Non-pigmented ciliary epithelial cell (primary cell): ENCODE measurements at regions not wholly inside any gene's neighbourhood (a gene's known extent, or its start where the extent isn't known, plus 50 kb on each side); places are given as distances from the start of the nearest gene placed in this dataset.
"Not testable (repeated sequence)": the region's sequence is repeated elsewhere in the genome, so short reads cannot be mapped to it uniquely, and the experiment has no call there.

Experiments
- DNase-seq: peaks from one replicate; pipeline ENCODE4 v3.0.0-alpha.2; 2010; ENCODE audit warnings: low read depth

- DNase-seq, result no peak
Measured at GRCh38 chr10:128576943-128577670, 450.9 kb upstream of the MKI67 start.

DNA sequence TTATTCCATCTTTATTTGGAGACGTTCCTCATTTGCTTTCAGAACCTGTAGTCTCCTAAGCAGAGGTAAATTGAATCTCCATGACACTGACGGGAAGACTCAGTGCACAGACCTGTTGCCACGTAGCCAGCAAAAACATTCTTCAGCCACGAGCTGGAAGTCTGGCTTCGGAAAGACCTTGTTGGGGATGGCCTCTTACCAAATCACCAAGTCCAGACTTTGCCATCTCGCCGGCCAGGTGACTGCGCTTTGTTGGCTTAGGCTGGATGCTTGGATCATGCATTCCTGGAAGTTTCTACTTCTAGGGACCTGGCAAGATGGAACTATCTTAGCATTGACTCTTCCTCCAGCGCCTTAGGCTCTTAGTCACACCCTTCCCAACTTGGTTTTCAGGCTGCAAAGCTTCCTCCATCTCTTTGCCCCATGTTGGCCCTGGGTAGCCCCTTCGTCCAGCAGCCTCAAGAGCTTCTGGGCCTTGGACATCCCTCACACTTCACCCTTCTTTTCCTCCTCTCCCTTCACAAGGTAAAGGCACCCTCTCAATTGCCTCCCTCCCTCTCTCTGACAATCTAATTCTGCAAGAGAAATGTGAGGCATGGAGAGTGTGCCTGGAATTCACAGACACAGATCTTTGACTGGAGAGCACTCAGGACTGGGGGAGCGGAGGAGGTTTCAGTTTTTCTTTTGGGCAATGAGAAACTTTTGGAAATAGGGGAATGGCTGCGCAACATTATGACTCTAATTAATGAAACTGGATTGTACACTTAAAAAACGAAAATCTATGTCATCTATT is 451.9 kb upstream of the MKI67 start:
- no peak for DNase-seq

GRCh38 chr10:128578766-128579165 is 452.5 kb upstream of the MKI67 start:
- DNase-seq, result no peak

DNA sequence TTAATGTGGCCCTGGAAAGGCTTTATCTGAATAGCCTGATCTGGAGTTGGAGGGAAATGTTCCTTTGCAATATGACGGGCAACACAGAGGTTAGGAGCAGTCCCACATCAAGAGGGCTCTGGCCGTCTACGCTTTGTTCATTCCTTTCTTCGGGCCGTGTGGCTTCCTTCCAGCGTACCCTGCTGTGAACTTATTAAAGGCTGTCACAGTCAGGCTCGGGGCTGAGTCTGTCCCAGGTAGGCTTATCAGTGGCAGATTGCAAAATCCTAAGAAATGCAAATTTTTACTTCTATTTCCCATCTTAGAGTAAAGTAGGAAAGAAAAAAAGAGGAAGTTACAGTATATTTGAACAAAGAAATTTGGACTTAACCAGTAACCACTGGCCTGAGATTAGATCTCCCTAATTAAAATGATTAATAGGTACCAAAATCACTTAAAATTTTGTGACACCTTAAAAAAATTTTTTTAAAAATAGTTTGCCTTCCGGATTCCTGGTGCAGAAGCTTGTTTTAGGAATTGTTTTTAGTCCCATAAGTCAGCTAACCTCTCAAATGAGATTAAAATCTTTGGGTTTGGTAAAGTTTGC is 453.1 kb upstream of the MKI67 start:
- no peak for DNase-seq

DNA sequence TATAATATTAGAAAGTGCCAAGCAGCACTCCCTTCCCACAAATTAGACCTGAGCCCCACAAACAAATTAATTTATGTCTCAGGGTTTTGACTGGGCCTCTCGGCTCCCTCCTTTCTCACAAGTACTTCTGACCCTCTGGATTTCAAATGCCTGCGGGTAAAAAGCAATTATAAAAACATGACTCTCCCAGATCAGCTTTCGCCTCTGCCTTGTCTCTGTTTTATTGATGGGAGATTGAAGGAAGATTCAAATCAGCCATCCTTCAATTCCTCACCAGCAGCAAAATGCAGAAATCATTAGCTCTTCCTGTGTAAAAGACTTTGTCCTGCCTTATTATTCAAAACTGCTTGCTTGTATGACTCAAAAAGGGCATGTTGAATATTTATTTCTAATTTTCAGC is 453.7 kb upstream of the MKI67 start:
- DNase-seq, result no peak

- DNase-seq, result not testable (repeated sequence)
Measured at GRCh38 chr10:128583125-128583524, 456.9 kb upstream of the MKI67 start.

DNA sequence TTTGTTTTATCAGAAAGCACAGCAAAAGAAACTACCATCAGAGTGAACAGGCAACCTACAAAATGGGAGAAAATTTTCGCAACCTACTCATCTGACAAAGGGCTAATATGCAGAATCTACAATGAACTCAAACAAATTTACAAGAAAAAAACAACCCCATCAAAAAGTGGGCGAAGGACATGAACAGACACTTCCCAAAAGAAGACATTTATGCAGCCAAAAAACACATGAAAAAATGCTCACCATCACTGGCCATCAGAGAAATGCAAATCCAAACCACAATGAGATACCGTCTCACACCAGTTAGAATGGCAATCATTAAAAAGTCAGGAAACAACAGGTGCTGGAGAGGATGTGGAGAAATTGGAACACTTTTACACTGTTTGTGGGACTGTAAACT is 460.4 kb upstream of the MKI67 start:
- DNase-seq, result not testable (repeated sequence)

DNA sequence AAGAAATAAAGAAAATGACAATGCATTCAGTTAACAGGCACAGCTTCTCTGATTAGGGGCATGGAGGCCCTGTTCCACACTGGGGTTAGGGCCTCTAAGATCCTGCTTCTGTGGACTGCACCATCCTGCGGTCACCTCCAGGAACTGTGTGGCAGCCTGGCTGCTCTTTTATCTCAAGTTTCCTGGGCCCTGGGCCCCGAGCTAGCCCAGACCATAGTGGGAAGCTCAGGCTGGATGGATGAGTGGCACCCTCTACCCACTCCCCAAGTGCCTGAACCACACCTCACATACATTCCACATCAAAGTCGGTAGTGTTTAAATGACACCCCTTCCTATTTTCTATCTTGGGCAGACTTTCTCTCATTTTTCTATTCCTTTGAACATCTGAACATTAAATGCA is 461.5 kb upstream of the MKI67 start:
- no peak for DNase-seq

GRCh38 chr10:128588402-128588801 is 462.2 kb upstream of the MKI67 start:
- DNase-seq, result no peak

DNA sequence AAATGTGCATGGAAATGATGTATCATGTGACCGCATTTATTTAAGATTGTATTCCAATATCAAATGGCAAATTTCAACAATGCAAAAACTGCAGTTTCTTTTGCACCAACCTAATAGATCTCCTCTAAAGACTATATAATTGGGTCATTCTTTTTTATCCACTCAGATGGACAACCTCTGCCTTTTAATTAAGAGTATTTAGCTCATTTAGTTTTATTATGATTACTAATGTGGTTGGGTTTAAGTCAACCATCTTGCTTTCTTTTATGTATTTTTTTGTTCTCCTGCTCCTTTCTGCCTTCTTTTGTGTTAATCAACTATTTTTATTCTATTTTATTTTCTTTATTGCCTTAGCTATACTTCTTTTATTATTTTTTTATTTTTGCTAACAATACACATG is 468.5 kb upstream of the MKI67 start:
- no peak for DNase-seq

GRCh38 chr10:128596906-128597305 is 470.7 kb upstream of the MKI67 start:
- DNase-seq, result no peak

DNA sequence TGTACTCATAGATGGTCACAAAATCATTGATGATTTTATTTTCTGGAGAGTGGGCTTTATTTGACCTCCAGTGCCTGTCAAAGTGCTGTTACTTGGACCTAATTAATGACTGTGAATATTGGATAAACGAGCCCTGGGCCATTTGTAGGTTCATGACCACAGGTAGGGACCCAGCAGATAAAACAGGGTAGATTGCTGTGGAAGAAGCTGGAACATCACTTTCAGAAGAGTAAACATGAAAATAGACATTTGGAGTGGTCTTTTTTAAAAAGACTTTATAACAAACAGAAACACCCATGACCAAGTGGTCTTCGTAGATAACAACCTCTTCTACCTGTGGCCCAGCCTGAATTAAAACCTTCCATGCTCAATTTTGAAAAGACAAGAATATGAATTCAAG is 472.8 kb upstream of the MKI67 start:
- DNase-seq, result no peak

DNA sequence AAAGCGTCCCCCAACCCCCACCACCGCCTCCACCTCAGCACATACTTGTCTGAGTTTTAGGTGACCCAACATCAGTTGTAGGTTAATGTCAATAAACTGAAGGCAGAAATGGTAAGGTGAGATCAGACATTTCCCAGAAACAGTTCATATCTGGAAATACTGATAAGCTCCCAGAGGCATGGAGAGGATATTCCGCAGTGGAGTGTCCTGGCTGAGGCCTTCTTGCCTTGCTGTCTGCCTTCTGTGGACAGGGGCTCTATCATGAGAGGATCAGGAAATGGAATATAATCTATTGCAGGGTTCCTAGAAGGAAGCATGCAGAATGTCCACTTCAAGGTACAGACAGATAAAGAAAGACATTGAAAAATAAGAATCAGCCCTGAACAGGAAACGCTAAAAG is 473.3 kb upstream of the MKI67 start:
- DNase-seq, result no peak

DNA sequence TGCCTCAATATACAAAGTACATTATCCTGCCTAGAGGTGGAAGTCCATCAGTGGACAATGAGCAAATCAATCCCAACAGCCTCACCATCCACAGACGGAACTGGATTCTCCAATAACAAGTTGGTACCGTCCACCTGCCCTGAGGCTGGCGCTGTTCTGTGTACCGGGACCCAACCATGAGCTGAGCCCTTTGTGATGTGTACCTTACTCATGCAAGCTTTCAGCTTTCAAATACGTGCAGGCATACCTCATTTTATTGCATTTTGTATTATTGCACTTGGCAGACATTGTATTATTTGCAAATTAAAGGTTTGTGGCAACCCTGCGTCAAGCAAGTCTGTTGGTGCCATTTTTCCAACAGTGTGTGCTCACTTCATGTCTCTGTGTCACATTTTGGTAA is 476.0 kb upstream of the MKI67 start:
- DNase-seq, result no peak

DNA sequence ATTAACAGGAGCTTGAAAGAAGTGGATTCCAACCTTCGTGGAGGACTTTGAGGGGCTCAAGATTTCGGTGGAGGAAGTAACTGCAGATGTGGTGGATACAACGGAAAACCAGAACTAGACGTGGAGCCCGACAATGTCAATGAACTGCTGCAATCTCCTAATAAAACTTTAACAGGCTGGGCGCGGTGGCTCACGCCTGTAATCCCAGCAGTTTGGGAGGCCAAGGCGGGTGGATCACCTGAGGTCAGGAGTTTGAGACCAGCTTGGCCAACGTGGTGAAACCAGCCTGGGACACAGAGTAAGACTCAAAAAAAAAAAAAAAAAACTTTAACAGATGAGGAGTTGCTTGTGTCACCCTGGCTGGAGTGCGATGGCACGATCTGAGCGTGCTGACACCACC is 477.8 kb upstream of the MKI67 start:
- DNase-seq, result no peak

- DNase-seq, result no peak
Measured at GRCh38 chr10:128605180-128605579, 479.0 kb upstream of the MKI67 start.

- no peak for DNase-seq
Measured at GRCh38 chr10:128606055-128606454, 479.8 kb upstream of the MKI67 start.

GRCh38 chr10:128608791-128609190 is 482.6 kb upstream of the MKI67 start:
- DNase-seq, result no peak

GRCh38 chr10:128609460-128609859 is 483.2 kb upstream of the MKI67 start:
- DNase-seq, result no peak

- DNase-seq, result no peak
Measured at GRCh38 chr10:128610113-128610512, 483.9 kb upstream of the MKI67 start.

DNA sequence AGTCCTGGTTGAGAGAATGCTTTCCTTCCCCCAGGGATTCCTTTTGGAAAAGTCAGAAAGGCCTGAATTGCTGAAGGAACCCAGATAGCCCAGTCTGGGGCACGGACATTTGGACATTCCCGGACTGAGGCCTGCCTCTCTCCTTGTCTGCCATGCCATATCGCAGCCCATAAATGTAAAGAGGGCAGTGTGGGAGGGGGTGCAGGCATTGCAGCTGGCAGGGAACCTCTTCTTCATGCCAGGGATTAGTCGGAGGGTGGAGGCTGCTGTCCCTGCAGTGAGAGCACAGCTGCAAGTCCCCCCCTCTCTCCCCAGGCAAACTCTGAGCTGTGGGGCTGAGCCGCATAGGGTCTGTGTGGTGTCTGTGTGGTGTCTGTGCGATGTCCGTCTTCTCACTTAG is 486.0 kb upstream of the MKI67 start:
- DNase-seq, result no peak

DNA sequence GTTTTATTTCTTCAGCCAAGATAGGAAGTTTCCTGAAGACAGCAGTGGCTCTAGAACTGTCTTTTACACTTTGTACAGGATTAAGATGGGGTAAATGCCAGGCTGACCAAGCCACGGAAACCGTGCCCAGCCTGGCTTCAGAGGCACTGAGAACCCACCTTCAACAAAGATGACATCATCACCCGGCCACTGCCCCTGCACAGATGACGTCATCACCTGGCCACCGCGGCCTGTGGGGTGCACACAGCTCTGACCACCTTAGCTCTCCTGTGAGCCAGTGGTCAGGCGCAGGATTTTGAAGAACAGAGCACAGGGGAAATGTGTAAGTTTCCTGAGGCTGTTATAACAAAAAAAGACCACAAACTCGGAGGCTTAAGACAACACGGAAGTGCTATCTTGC is 486.4 kb upstream of the MKI67 start:
- no peak for DNase-seq

GRCh38 chr10:128614016-128614605 is 487.9 kb upstream of the MKI67 start:
- DNase-seq, result no peak
